ENCODE measurements at regions not wholly inside any gene's neighbourhood (a gene's known extent, or its start where the extent isn't known, plus 50 kb on each side); places are given as distances from the start of the nearest gene placed in this dataset.

- TF ChIP-seq CBX8 (IDR thresholded peaks at IDR 0.05; ENCODE audit: borderline replicate concordance, low read depth, low read length) (no peak), RBBP5 (IDR thresholded peaks at IDR 0.05; ENCODE audit: borderline replicate concordance, low read depth, low read length) (no peak), KDM5A (IDR thresholded peaks at IDR 0.05; ENCODE audit: low read length) (no peak), ASH2L (IDR thresholded peaks at IDR 0.05; ENCODE audit: low read length) (no peak)
Measured at GRCh38 chr5:174607916-174608315, 116.5 kb upstream of the MSX2 start (continued).
